HL-60 (cell line): ENCODE measurements at regions not wholly inside any gene's neighbourhood (a gene's known extent, or its start where the extent isn't known, plus 50 kb on each side); places are given as distances from the start of the nearest gene placed in this dataset.

Experiments used
- GABPA ChIP-seq: IDR thresholded peaks from 2 replicates; pipeline ENCODE4 v1.6.1; 2012; ENCODE audit warnings: low read depth
- POLR2AphosphoS5 ChIP-seq: IDR thresholded peaks from 2 replicates; pipeline ENCODE4 v1.6.1; 2012; ENCODE audit warnings: low read depth
- TF ChIP-seq, protein P1 (sequence below): IDR thresholded peaks from one replicate; pipeline ENCODE4 v1.5.1; 2011; ENCODE audit warnings: low read length, control low read depth, inconsistent platforms; ENCODE audit not compliant: insufficient read depth
- TF ChIP-seq, protein P2 (sequence below): IDR thresholded peaks from 2 replicates; pipeline ENCODE4 v1.6.1; 2012; ENCODE audit warnings: low read depth; ENCODE audit not compliant: insufficient replicate concordance

DNA sequence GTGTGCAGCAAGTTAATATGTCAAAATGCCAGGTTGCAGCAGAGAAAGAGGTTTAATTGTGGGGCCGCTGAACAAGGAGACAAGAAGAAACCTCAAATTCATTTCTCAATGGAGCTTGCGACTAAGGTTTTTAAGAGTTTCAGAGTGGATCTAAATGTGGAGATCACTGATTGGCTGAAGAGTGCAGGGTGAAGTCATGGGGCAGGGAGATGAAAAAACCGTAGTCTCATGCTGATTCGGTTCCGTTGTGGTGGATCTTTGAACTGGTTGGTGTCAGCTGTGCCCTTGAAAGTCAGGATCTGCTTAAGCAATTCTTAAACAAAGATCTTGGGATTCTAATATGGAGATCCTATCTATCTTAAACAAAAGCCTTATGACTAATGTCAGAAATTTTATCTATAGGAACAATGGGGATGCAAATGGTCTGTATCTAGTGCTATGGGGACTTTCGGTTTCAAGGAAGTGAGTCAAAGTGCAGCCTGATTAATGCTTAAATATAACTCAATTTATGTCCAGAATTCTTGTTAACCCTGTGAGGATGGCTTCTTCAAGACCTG, 173.9 kb upstream of the CENPE start:
- TF ChIP-seq, protein P1, sequence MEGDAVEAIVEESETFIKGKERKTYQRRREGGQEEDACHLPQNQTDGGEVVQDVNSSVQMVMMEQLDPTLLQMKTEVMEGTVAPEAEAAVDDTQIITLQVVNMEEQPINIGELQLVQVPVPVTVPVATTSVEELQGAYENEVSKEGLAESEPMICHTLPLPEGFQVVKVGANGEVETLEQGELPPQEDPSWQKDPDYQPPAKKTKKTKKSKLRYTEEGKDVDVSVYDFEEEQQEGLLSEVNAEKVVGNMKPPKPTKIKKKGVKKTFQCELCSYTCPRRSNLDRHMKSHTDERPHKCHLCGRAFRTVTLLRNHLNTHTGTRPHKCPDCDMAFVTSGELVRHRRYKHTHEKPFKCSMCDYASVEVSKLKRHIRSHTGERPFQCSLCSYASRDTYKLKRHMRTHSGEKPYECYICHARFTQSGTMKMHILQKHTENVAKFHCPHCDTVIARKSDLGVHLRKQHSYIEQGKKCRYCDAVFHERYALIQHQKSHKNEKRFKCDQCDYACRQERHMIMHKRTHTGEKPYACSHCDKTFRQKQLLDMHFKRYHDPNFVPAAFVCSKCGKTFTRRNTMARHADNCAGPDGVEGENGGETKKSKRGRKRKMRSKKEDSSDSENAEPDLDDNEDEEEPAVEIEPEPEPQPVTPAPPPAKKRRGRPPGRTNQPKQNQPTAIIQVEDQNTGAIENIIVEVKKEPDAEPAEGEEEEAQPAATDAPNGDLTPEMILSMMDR = no peak
- TF ChIP-seq POLR2AphosphoS5 (no peak), GABPA (no peak)
- TF ChIP-seq, protein P2, sequence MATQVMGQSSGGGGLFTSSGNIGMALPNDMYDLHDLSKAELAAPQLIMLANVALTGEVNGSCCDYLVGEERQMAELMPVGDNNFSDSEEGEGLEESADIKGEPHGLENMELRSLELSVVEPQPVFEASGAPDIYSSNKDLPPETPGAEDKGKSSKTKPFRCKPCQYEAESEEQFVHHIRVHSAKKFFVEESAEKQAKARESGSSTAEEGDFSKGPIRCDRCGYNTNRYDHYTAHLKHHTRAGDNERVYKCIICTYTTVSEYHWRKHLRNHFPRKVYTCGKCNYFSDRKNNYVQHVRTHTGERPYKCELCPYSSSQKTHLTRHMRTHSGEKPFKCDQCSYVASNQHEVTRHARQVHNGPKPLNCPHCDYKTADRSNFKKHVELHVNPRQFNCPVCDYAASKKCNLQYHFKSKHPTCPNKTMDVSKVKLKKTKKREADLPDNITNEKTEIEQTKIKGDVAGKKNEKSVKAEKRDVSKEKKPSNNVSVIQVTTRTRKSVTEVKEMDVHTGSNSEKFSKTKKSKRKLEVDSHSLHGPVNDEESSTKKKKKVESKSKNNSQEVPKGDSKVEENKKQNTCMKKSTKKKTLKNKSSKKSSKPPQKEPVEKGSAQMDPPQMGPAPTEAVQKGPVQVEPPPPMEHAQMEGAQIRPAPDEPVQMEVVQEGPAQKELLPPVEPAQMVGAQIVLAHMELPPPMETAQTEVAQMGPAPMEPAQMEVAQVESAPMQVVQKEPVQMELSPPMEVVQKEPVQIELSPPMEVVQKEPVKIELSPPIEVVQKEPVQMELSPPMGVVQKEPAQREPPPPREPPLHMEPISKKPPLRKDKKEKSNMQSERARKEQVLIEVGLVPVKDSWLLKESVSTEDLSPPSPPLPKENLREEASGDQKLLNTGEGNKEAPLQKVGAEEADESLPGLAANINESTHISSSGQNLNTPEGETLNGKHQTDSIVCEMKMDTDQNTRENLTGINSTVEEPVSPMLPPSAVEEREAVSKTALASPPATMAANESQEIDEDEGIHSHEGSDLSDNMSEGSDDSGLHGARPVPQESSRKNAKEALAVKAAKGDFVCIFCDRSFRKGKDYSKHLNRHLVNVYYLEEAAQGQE = no peak
